ENCODE measurements at regions not wholly inside any gene's neighbourhood (a gene's known extent, or its start where the extent isn't known, plus 50 kb on each side); places are given as distances from the start of the nearest gene placed in this dataset.

DNA sequence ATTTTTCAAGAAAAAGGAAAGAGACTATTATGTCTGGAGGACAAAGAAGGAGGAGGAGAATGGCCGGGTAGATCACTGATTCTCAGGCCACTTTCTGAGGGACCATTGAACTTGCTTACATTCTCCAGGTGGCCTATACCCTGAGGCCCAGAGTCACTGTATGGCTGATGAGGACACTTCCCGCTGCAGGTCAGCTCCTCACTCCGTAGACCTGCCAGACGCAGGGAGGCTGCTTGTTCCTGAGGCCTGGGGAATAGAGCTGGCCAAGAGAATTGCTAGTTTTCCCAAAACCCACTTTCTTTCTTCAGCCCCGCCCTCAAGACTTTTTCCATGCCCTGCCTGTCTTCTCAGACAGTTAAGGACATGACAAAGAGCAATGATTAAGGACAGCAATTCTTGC lies 510.5 kb upstream of the TBX3 start:
- TF ChIP-seq YY1 (IDR thresholded peaks at IDR 0.05; ENCODE audit: insufficient read depth, insufficient read length): no peak
- no peak for TF ChIP-seq ZNF274 (IDR thresholded peaks at IDR 0.05; ENCODE audit: low read depth, low read length)

Measured in NT2/D1 (cell line).